Thyroid gland (tissue), 4 donors: ENCODE measurements at regions not wholly inside any gene's neighbourhood (a gene's known extent, or its start where the extent isn't known, plus 50 kb on each side); places are given as distances from the start of the nearest gene placed in this dataset.

Experiments
- DNase-seq, 2 donors: peaks; one replicate each; pipeline ENCODE4 v3.0.0-alpha.2; 2019
- H3K27ac ChIP-seq, 3 donors: fragments of 200-600 bp; sonication (generic); 1 replicate in 2 of 3; 2 replicates in 1 of 3; pipeline ENCODE4 v1.5.1; 2016 to 2019; ENCODE audit warnings: mild to moderate bottlenecking in 1 of 3, moderate library complexity in 1 of 3
- H3K27me3 ChIP-seq: fragments of 200-600 bp; sonication (generic); one replicate; pipeline ENCODE4 v1.5.1; 2019
- H3K36me3 ChIP-seq, 2 donors: fragments of 200-600 bp; sonication (generic); one replicate each; pipeline ENCODE4 v1.5.1; 2016 to 2019
- H3K4me1 ChIP-seq, 2 donors: fragments of 200-600 bp; sonication (generic); one replicate each; pipeline ENCODE4 v1.5.1; 2017 to 2019
- H3K4me3 ChIP-seq, 3 donors: fragments of 200-600 bp; sonication (generic); replicated peaks in 1 of 3; 1 replicate in 2 of 3; 2 replicates in 1 of 3; pipeline ENCODE4 v1.5.1; 2016; ENCODE audit warnings: mild to moderate bottlenecking in 1 of 3
- H3K9me3 ChIP-seq: fragments of 200-600 bp; sonication (generic); one replicate; pipeline ENCODE4 v1.5.1; 2017
- CTCF ChIP-seq, 6 experiments: fragments of 200-600 bp in 3 of 6; fragments of 450-650 bp in 3 of 6; sonication (generic) in 3 of 6; IDR thresholded peaks; one replicate each; pipeline ENCODE4 v1.5.1; 2016 to 2019; ENCODE audit warnings: antibody characterized with exemption in 6 of 6, mild to moderate bottlenecking in 2 of 6, inconsistent platforms in 1 of 6, moderate library complexity in 1 of 6
- POLR2A ChIP-seq, 2 donors: fragments of 450-650 bp; IDR thresholded peaks; one replicate each; pipeline ENCODE4 v1.6.1; 2017; ENCODE audit warnings: antibody characterized with exemption in 2 of 2, mild to moderate bottlenecking in 2 of 2, moderate library complexity in 1 of 2
- WGBS, 2 donors: methylation state at CpG; one replicate each; pipeline ENCODE4 v1.1.5; 2017; 5-methylcytosine and 5-hydroxymethylcytosine counted together
- intact Hi-C: fragments of 100-400 bp; cut with DNase I; formaldehyde crosslinking; loops from one replicate; pipeline ENCODE4 v1.15.1; 2023

- no peaks in the 10 kb centered on the region for H3K27me3 ChIP-seq
- H3K9me3 ChIP-seq, result no peaks in the 10 kb centered on the region
- intact Hi-C loops, result no loop called here
- H3K27ac ChIP-seq, result no peak overlapping the region
- no peaks in the 10 kb centered on the region for H3K36me3 ChIP-seq
- TF ChIP-seq CTCF (IDR thresholded peaks at IDR 0.05) (no peak), POLR2A (IDR thresholded peaks at IDR 0.05) (no peak)
- 68 to 81% methylated on average over 3 of the region's 3 CpGs for WGBS, 2 donors
- no peaks in the 10 kb centered on the region for H3K4me1 ChIP-seq
- DNase-seq, result no peak
- H3K4me3 ChIP-seq, result no peak overlapping the region
Observed at GRCh38 chr15:47857776-47858167, 140.5 kb downstream of the SEMA6D start.

- Histone ChIP-seq H3K27me3 (no peaks in the 10 kb centered on the region), H3K4me3 (no peak overlapping the region), H3K36me3 (no peaks in the 10 kb centered on the region), H3K4me1 (no peaks in the 10 kb centered on the region), H3K27ac (no peak overlapping the region), H3K9me3 (no peaks in the 10 kb centered on the region)
- 86% methylated on average over 10 of the region's 10 CpGs for WGBS, 2 donors
- intact Hi-C loops, result no loop called here
- TF ChIP-seq POLR2A (IDR thresholded peaks at IDR 0.05) (no peak), CTCF (IDR thresholded peaks at IDR 0.05) (no peak)
- DNase-seq, result no peak
Observed at GRCh38 chr15:47861111-47861903, 144.0 kb downstream of the SEMA6D start.

- H3K36me3 ChIP-seq, result no peaks in the 10 kb centered on the region
- H3K27ac ChIP-seq, result no peak overlapping the region
- no peak for DNase-seq
- 52 to 58% methylated on average over 3 of the region's 3 CpGs for WGBS, 2 donors
- TF ChIP-seq CTCF (IDR thresholded peaks at IDR 0.05) (no peak), POLR2A (IDR thresholded peaks at IDR 0.05) (no peak)
- no peaks in the 10 kb centered on the region for H3K4me1 ChIP-seq
- H3K27me3 ChIP-seq, result no peaks in the 10 kb centered on the region
- no peaks in the 10 kb centered on the region for H3K9me3 ChIP-seq
- intact Hi-C loops, result no loop called here
- no peak overlapping the region for H3K4me3 ChIP-seq
Observed at GRCh38 chr15:47862402-47862801, 145.1 kb downstream of the SEMA6D start.

GRCh38 chr15:47866446-47866845 lies 149.1 kb downstream of the SEMA6D start:
- Histone ChIP-seq H3K27ac (no peak overlapping the region), H3K27me3 (no peaks in the 10 kb centered on the region), H3K36me3 (no peaks in the 10 kb centered on the region), H3K4me1 (no peaks in the 10 kb centered on the region), H3K4me3 (no peak overlapping the region), H3K9me3 (no peaks in the 10 kb centered on the region)
- 95 to 96% methylated on average over 1 of the region's 1 CpG for WGBS, 2 donors
- DNase-seq, result no peak
- intact Hi-C loops, result no loop called here
- TF ChIP-seq POLR2A (IDR thresholded peaks at IDR 0.05) (no peak), CTCF (IDR thresholded peaks at IDR 0.05) (no peak)

GRCh38 chr15:47870300-47870955 lies 153.1 kb downstream of the SEMA6D start:
- Histone ChIP-seq H3K27ac (no peak overlapping the region), H3K9me3 (no peaks in the 10 kb centered on the region), H3K4me1 (no peaks in the 10 kb centered on the region), H3K36me3 (no peaks in the 10 kb centered on the region), H3K27me3 (no peaks in the 10 kb centered on the region), H3K4me3 (no peak overlapping the region)
- 96 to 100% methylated on average over 1 of the region's 1 CpG for WGBS, 2 donors
- intact Hi-C loops, result no loop called here
- no peak for DNase-seq
- TF ChIP-seq CTCF (IDR thresholded peaks at IDR 0.05) (no peak), POLR2A (IDR thresholded peaks at IDR 0.05) (no peak)
